ENCODE measurements at regions not wholly inside any gene's neighbourhood (a gene's known extent, or its start where the extent isn't known, plus 50 kb on each side); places are given as distances from the start of the nearest gene placed in this dataset.
"Not testable (repeated sequence)": the region's sequence is repeated elsewhere in the genome, so short reads cannot be mapped to it uniquely, and the experiment has no call there.

DNA sequence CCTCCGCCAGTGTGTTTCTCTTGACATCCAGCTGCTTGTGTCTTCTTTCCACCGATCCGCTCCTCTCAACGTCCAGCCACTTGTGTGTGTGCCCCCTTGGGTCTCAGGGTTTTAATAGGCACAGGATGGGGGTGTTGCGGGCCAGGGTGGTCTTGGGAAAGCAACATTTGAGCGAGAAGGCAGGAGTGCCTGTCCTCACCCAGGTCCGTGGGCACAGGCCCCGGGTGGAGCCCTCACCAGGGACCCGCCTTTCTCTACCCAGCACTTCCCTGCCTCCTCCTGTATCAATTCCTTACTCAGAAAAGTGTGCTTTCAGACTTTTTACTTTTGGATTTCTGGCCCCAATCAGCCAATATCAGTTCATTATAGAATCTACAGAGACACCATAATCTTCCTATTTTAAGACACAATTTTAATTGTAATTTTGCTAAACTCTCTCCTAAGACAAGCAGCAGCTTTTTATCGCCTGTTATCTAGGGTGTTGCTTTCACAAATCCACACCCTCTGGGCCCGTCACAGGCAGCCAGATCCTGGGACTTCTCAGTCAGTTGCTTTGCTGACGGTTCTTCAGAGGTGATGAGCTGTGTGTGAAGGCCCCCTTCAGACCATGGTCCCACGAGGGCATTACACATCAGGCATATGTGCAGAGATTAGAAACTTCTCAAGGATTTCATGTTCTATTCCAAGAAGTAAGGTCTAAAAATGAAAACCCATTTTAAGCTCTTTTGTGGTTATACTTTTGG lies 96.0 kb upstream of the FHL2 start:
- H3K9me3 ChIP-seq (ENCODE audit: insufficient read depth, low read depth, low read length): no peaks in the 10 kb centered on the region
- H3K27ac ChIP-seq (ENCODE audit: low read length): no peak overlapping the region
- no peaks in the 10 kb centered on the region for H3K27me3 ChIP-seq (ENCODE audit: insufficient read depth, low read length)
- H3K4me1 ChIP-seq (ENCODE audit: insufficient read depth, low read length): no peaks in the 10 kb centered on the region
- no peaks in the 10 kb centered on the region for H3K36me3 ChIP-seq (ENCODE audit: insufficient read depth, low read depth, low read length)
- H3K4me3 ChIP-seq (ENCODE audit: low read length): no peak overlapping the region
- no peak overlapping the region for H3K9ac ChIP-seq (ENCODE audit: low read depth, low read length)

DNA sequence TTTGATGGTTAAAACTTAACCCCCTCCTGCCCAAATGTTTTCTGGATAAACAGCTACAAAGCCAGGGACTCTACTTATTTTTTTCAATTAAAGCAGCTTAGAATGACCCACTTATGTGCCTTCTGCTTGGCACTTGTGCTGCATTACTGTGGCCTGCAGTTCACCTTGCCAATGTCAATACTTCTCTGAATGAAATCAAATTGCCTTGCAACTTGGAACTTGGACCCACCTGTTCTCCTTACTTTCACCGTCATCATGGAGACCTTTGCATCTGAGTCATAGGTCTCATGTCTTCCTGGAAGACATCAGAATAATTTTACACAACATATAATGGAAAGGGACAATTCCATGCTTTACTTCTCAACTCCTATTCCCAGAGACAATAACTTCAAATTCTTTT lies 92.1 kb upstream of the FHL2 start:
- Histone ChIP-seq H3K4me1 (ENCODE audit: insufficient read depth, low read length) (no peaks in the 10 kb centered on the region), H3K9ac (ENCODE audit: low read depth, low read length) (no peak overlapping the region), H3K27me3 (ENCODE audit: insufficient read depth, low read length) (no peaks in the 10 kb centered on the region), H3K27ac (ENCODE audit: low read length) (no peak overlapping the region), H3K36me3 (ENCODE audit: insufficient read depth, low read depth, low read length) (no peaks in the 10 kb centered on the region), H3K9me3 (ENCODE audit: insufficient read depth, low read depth, low read length) (no peaks in the 10 kb centered on the region), H3K4me3 (ENCODE audit: low read length) (no peak overlapping the region)

DNA sequence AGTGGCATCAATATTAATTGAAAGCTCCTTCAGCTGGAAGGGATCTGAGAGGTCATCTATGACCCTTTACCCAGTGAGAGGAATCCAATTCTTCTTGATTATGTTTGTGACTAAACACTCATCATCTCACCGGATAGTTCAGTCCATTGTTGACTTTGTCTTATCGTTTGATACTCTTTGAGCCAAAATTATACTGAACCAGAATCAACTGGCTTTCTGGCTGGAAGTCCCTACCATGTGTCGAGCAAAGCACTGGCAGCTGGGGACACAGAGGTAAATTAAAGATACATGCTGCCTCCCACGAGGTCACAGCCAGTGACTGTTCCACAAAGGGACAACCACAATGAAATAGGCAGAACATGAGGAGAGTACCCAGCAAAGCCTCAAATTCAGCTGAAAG lies 91.4 kb upstream of the FHL2 start:
- H3K27ac ChIP-seq (ENCODE audit: low read length): no peak overlapping the region
- H3K36me3 ChIP-seq (ENCODE audit: insufficient read depth, low read depth, low read length): no peaks in the 10 kb centered on the region
- H3K4me1 ChIP-seq (ENCODE audit: insufficient read depth, low read length): no peaks in the 10 kb centered on the region
- H3K4me3 ChIP-seq (ENCODE audit: low read length): no peak overlapping the region
- no peaks in the 10 kb centered on the region for H3K9me3 ChIP-seq (ENCODE audit: insufficient read depth, low read depth, low read length)
- no peaks in the 10 kb centered on the region for H3K27me3 ChIP-seq (ENCODE audit: insufficient read depth, low read length)
- no peak overlapping the region for H3K9ac ChIP-seq (ENCODE audit: low read depth, low read length)

DNA sequence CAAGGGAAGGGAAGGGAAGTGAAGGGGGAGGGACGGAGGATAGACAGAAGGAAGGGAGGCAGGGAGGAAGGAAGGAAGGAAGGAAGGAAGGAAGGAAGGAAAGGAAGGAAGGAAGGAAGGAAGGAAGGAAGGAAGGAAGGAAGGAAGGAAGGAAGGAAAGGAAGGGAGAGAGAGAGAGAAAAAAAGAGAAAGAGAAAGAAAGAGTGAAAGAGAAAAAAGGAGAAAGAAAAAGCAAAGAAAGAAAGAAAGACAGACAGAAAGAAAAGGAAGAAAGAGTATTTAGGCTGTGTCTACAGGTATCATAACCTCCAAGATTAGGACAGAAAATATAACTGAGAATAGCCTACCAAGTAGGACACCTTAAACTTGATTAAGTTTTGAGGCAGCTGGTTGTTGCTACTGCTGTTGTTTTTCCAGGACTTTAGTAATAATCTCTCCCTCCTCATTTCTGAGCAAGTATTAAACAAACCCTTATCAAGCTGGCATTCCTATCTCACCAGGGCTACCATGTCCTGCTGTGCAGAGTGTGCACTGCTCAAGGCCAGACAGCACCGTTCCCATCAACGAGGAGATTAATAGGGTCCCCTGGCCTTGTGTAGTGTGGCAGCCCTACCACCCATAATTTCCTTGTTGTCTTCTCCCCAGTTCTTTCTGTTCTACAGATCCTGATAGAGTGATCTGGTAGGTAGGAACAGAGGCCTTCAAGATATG lies 90.5 kb upstream of the FHL2 start:
- H3K27ac ChIP-seq (ENCODE audit: low read length): no peak overlapping the region
- no peaks in the 10 kb centered on the region for H3K9me3 ChIP-seq (ENCODE audit: insufficient read depth, low read depth, low read length)
- no peaks in the 10 kb centered on the region for H3K4me1 ChIP-seq (ENCODE audit: insufficient read depth, low read length)
- H3K36me3 ChIP-seq (ENCODE audit: insufficient read depth, low read depth, low read length): no peaks in the 10 kb centered on the region
- no peaks in the 10 kb centered on the region for H3K27me3 ChIP-seq (ENCODE audit: insufficient read depth, low read length)
- H3K9ac ChIP-seq (ENCODE audit: low read depth, low read length): no peak overlapping the region
- H3K4me3 ChIP-seq (ENCODE audit: low read length): no peak overlapping the region

DNA sequence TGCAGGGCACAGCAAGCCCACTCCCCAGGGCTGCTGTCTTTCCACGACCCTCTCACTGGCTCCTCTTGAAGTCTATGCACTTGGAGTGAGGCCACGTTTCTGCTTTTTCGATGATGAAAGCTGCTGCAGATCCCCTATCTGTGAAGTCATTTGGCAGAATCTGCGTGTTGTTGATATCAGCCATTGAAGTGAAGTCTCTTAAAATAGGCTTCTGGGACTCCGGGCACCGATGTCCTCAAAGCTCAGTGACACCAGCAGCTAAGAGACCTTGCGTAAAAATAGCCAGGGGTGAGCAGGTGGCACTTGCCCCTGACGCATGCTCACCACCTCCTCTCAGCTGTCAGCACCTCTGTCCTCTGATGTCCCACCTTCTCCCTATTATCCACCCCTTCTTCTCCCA lies 89.4 kb upstream of the FHL2 start:
- Histone ChIP-seq H3K36me3 (ENCODE audit: insufficient read depth, low read depth, low read length) (no peaks in the 10 kb centered on the region), H3K4me1 (ENCODE audit: insufficient read depth, low read length) (no peaks in the 10 kb centered on the region), H3K27me3 (ENCODE audit: insufficient read depth, low read length) (no peaks in the 10 kb centered on the region), H3K27ac (ENCODE audit: low read length) (no peak overlapping the region), H3K4me3 (ENCODE audit: low read length) (no peak overlapping the region), H3K9ac (ENCODE audit: low read depth, low read length) (no peak overlapping the region), H3K9me3 (ENCODE audit: insufficient read depth, low read depth, low read length) (no peaks in the 10 kb centered on the region)

DNA sequence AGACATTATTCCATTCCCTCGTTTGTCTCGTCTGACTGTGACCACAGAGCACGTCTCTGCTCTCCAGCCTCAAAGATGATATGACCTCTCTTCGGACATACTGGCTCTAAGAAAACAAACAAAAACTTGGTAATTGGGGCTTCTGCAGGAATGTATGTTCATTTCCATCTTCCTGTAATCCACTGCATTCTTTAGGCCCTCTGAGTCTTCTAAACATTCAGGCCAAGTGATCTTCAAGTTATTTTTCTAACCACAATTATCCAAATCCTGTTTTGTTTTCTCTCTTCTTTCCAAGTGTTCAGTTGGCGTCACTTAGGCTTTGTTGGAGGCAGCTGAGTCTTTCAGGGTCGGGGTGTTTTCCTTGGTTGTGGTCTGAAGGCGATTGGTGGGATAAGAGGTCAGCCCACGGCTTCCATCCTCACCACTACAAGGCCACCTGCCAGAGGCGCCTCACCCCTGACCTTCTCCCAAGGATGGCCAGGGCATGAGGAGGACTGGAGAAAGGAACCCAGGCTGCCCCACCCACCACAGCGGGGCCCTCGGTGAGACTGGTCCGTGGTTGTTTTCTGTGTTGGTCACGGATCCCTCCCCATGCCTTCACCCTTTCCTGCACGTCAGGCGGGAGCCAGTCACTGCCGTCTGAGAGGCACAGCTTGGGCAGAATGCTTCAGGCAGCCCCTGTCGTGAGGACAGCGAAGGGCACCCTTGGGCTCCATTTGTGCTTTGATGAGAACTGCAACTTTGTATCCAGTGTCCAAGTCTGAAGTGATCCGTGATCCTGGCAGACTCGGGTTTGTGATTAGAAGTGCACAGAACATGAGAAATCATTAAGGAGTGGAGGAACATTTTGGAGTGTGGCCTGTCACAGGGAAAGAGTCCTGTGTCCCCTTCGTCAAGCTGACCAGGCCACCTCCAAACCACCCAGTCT lies 88.6 kb upstream of the FHL2 start:
- no peaks in the 10 kb centered on the region for H3K9me3 ChIP-seq (ENCODE audit: insufficient read depth, low read depth, low read length)
- no peaks in the 10 kb centered on the region for H3K4me1 ChIP-seq (ENCODE audit: insufficient read depth, low read length)
- H3K27ac ChIP-seq (ENCODE audit: low read length): no peak overlapping the region
- H3K9ac ChIP-seq (ENCODE audit: low read depth, low read length): no peak overlapping the region
- H3K27me3 ChIP-seq (ENCODE audit: insufficient read depth, low read length): no peaks in the 10 kb centered on the region
- H3K36me3 ChIP-seq (ENCODE audit: insufficient read depth, low read depth, low read length): no peaks in the 10 kb centered on the region
- H3K4me3 ChIP-seq (ENCODE audit: low read length): no peak overlapping the region

DNA sequence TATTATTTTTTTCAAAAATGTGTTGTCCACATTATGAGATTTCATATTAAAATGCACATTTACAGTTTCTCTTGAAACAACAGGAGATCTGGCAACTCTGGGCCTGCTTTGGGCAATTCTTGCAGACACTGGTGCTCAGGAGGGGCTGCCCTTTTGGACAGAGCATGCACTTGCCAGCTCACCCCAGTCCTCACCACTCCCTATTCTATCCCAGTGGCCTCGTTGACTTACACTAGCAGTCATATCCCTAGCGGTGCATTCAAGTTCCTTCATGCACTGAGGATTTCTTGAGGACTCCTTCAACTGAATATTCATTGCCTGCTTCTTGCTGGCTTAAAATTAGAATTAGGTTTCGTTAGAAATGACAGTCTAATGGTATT lies 87.9 kb upstream of the FHL2 start:
- Histone ChIP-seq H3K27ac (ENCODE audit: low read length) (no peak overlapping the region), H3K9ac (ENCODE audit: low read depth, low read length) (no peak overlapping the region)

DNA sequence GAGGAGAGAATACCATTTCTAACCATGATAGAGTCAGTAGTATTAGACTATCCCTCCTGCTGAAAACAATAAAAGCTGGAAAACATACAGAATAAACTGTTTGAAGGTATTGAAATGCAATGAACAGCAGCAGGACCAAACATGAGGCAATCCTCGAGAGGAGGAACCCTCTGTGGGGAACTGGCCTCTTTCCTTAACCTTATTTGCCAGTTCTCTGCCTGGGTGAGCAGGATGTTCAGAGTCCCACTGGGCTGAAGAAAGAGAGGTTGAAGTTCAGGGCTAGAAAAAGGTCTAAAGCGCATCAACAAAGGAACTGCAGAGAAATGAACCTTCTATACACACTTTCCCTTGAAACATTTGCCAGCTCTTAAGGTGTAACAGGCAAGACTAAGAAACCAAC lies 79.8 kb upstream of the FHL2 start:
- Histone ChIP-seq H3K9me3 (ENCODE audit: insufficient read depth, low read depth, low read length) (no peaks in the 10 kb centered on the region), H3K27ac (ENCODE audit: low read length) (no peak overlapping the region), H3K4me1 (ENCODE audit: insufficient read depth, low read length) (no peaks in the 10 kb centered on the region; the same call in 1 of the 2 replicates), H3K9ac (ENCODE audit: low read depth, low read length) (no peak overlapping the region), H3K4me3 (ENCODE audit: low read length) (no peak overlapping the region), H3K27me3 (ENCODE audit: insufficient read depth, low read length) (no peaks in the 10 kb centered on the region), H3K36me3 (ENCODE audit: insufficient read depth, low read depth, low read length) (no peaks in the 10 kb centered on the region)

More for the DNA sequence above, 87.9 kb upstream of the FHL2 start:
- Histone ChIP-seq H3K4me1 (ENCODE audit: insufficient read depth, low read length) (no peaks in the 10 kb centered on the region), H3K36me3 (ENCODE audit: insufficient read depth, low read depth, low read length) (no peaks in the 10 kb centered on the region), H3K4me3 (ENCODE audit: low read length) (no peak overlapping the region), H3K27me3 (ENCODE audit: insufficient read depth, low read length) (no peaks in the 10 kb centered on the region), H3K9me3 (ENCODE audit: insufficient read depth, low read depth, low read length) (no peaks in the 10 kb centered on the region)

DNA sequence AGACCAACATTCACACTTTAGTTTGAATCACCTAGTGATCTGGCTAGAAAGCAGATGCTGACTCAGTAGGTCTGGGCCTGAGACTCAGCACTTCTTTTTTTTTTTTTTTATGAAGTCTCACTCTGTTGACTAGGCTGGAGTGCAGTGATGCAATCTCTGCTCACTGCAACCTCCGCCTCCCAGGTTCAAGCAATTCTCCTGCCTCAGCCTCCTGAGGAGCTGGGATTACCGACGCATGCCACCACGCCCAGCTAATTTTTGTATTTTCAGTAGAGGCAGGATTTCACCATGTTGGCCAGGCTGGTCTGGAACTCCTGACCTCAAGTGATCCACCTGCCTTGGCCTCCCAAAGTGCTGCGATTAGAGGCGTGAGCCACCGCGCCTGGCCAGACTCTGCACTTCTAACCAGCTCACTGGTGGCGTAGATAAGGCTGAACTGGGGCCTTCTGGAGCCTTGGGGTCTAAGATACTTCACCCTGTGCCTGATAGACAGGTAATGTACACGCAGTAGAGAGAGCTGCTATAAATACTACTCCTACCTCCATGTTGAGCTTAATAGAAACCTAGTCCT lies 78.3 kb upstream of the FHL2 start:
- not testable (repeated sequence) for H3K36me3 ChIP-seq (ENCODE audit: insufficient read depth, low read depth, low read length); H3K9ac ChIP-seq (ENCODE audit: low read depth, low read length); H3K27me3 ChIP-seq (ENCODE audit: insufficient read depth, low read length); H3K4me1 ChIP-seq (ENCODE audit: insufficient read depth, low read length); H3K9me3 ChIP-seq (ENCODE audit: insufficient read depth, low read depth, low read length); H3K4me3 ChIP-seq (ENCODE audit: low read length); H3K27ac ChIP-seq (ENCODE audit: low read length)

DNA sequence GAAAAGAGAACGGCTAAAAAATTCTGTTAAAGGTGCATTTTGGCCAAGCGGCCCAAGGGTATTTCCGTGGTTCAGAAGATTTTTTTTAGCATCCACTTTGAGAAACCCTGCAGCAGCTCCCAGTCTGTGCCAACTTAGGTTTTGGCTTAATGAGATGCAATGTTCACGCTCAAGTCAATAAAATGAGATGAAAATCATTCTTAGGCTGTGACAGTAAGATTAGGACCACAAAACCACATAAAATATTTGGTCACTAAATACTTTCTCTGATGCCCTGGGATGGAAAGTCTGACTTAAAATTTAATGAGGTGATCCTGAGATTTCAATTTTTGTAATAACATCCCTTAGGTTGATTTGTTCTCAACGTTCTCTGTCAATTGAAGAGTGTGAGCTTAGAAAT lies 74.2 kb upstream of the FHL2 start:
- no peaks in the 10 kb centered on the region; the same call in 1 of the 2 replicates for H3K27me3 ChIP-seq (ENCODE audit: insufficient read depth, low read length)

DNA sequence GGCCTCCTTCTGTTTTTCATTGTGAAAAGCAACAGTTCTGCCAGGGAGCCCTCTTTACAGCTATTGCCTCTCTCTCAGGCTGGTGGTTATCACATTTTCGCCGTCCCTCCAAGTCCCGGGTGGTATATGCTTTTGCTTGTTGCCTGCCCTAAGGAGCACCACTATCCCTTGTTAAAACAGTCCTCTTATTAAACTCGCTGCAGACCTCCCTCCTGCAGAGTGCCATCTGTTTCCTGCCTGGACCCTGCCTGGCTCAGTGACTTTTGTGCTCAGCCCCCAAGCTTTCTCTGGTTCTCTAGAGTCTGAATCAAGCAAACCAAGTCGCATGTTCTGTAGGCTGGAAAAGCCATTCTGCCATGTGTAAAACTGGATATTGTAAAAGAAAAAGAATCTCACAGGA lies 72.1 kb upstream of the FHL2 start:
- no peak overlapping the region for H3K4me3 ChIP-seq (ENCODE audit: low read length)
- H3K4me1 ChIP-seq (ENCODE audit: insufficient read depth, low read length): no peaks in the 10 kb centered on the region
- no peaks in the 10 kb centered on the region for H3K9me3 ChIP-seq (ENCODE audit: insufficient read depth, low read depth, low read length)
- no peak overlapping the region for H3K27ac ChIP-seq (ENCODE audit: low read length)
- no peaks in the 10 kb centered on the region for H3K36me3 ChIP-seq (ENCODE audit: insufficient read depth, low read depth, low read length)
- H3K9ac ChIP-seq (ENCODE audit: low read depth, low read length): no peak overlapping the region
- no peaks in the 10 kb centered on the region; the same call in 1 of the 2 replicates for H3K27me3 ChIP-seq (ENCODE audit: insufficient read depth, low read length)

More for the DNA sequence above, 74.2 kb upstream of the FHL2 start:
- Histone ChIP-seq H3K9me3 (ENCODE audit: insufficient read depth, low read depth, low read length) (no peaks in the 10 kb centered on the region), H3K9ac (ENCODE audit: low read depth, low read length) (no peak overlapping the region), H3K27ac (ENCODE audit: low read length) (no peak overlapping the region), H3K4me1 (ENCODE audit: insufficient read depth, low read length) (no peaks in the 10 kb centered on the region), H3K4me3 (ENCODE audit: low read length) (no peak overlapping the region), H3K36me3 (ENCODE audit: insufficient read depth, low read depth, low read length) (no peaks in the 10 kb centered on the region)

Data from iPS-20b (cell line).